Activated CD8-positive, alpha-beta T cell treated with anti-CD3 and anti-CD28 coated beads for 36 hours (primary cell): ENCODE measurements at regions not wholly inside any gene's neighbourhood (a gene's known extent, or its start where the extent isn't known, plus 50 kb on each side); places are given as distances from the start of the nearest gene placed in this dataset.

Experiments
- ATAC-seq: fragments of 200-7000 bp; cut with Tn5 transposase; one replicate; pipeline ENCODE4 v1.10.0; 2021; ENCODE audit warnings: mild to moderate bottlenecking, moderate library complexity
- CTCF ChIA-PET: fragments of 350-600 bp; sonication (Branson Sonifier 250); formaldehyde crosslinking; loops from one replicate; lab custom pipeline; 2021; ENCODE audit warnings: antibody characterized with exemption; lab: Charles Lee
- POLR2A ChIA-PET: fragments of 350-600 bp; sonication (Branson Sonifier 250); formaldehyde crosslinking; loops from one replicate; lab custom pipeline; 2021; ENCODE audit warnings: antibody characterized with exemption; lab: Charles Lee
- DNase-seq: peaks from one replicate; pipeline ENCODE4 v3.0.0-alpha.2; 2020
- H3K27ac Mint-ChIP-seq: one replicate; pipeline ENCODE4 v1.8.0; 2021; ENCODE audit warnings: mild to moderate bottlenecking, mixed read lengths
- H3K27me3 Mint-ChIP-seq: one replicate; pipeline ENCODE4 v1.8.0; 2021; ENCODE audit warnings: mixed read lengths
- H3K36me3 Mint-ChIP-seq: one replicate; pipeline ENCODE4 v1.8.0; 2021; ENCODE audit warnings: low read depth, mixed read lengths
- H3K4me1 Mint-ChIP-seq: one replicate; pipeline ENCODE4 v1.8.0; 2021; ENCODE audit warnings: low read depth, mixed read lengths
- H3K4me3 Mint-ChIP-seq: one replicate; pipeline ENCODE4 v1.8.0; 2021; ENCODE audit warnings: mild to moderate bottlenecking, moderate library complexity, mixed read lengths
- H3K9me3 Mint-ChIP-seq: one replicate; pipeline ENCODE4 v1.8.0; 2021; ENCODE audit warnings: mixed read lengths
- CTCF ChIP-seq: fragments of 200-600 bp; IDR thresholded peaks from one replicate; pipeline ENCODE4 v1.8.0; 2022; ENCODE audit warnings: antibody characterized with exemption, mild to moderate bottlenecking
- intact Hi-C: fragments of 100-400 bp; cut with micrococcal nuclease; formaldehyde crosslinking; loops from one replicate; pipeline ENCODE4 v1.10.0; 2022

GRCh38 chr1:238409932-238410331, 519.2 kb upstream of the ZP4 start:
- intact Hi-C loops: no loop called here
- H3K4me3 Mint-ChIP-seq: no peak overlapping the region
- TF ChIP-seq CTCF: no peak
- ChIA-PET POLR2A (no interaction called here), CTCF (no interaction called here)
- peaks cover 4% of the 10 kb centered on the region for H3K9me3 Mint-ChIP-seq
- ATAC-seq (no peak), DNase-seq (no peak)
- H3K36me3 Mint-ChIP-seq: no peaks in the 10 kb centered on the region
- H3K27ac Mint-ChIP-seq: no peak overlapping the region
- no peaks in the 10 kb centered on the region for H3K27me3 Mint-ChIP-seq
- no peaks in the 10 kb centered on the region for H3K4me1 Mint-ChIP-seq

GRCh38 chr1:238409191-238409850, 518.6 kb upstream of the ZP4 start:
- Mint-ChIP-seq H3K27ac (no peak overlapping the region), H3K4me3 (no peak overlapping the region), H3K9me3 (peaks cover 4% of the 10 kb centered on the region), H3K27me3 (no peaks in the 10 kb centered on the region), H3K4me1 (no peaks in the 10 kb centered on the region), H3K36me3 (no peaks in the 10 kb centered on the region)
- ATAC-seq (no peak), DNase-seq (no peak)
- intact Hi-C loops: no loop called here
- CTCF ChIA-PET: no interaction called here
- POLR2A ChIA-PET: no interaction called here
- no peak for TF ChIP-seq CTCF

GRCh38 chr1:238408737-238409136, 518.0 kb upstream of the ZP4 start:
- intact Hi-C loops: no loop called here
- POLR2A ChIA-PET: no interaction called here
- no peak for ATAC-seq
- DNase-seq: no peak
- peaks cover 4% of the 10 kb centered on the region for H3K9me3 Mint-ChIP-seq
- no peak for TF ChIP-seq CTCF
- no peaks in the 10 kb centered on the region for H3K36me3 Mint-ChIP-seq
- H3K4me1 Mint-ChIP-seq: no peaks in the 10 kb centered on the region
- H3K4me3 Mint-ChIP-seq: no peak overlapping the region
- no peak overlapping the region for H3K27ac Mint-ChIP-seq
- H3K27me3 Mint-ChIP-seq: no peaks in the 10 kb centered on the region
- CTCF ChIA-PET: no interaction called here

GRCh38 chr1:238406098-238406860, 515.6 kb upstream of the ZP4 start:
- ChIA-PET CTCF (no interaction called here), POLR2A (no interaction called here)
- H3K27ac Mint-ChIP-seq: no peak overlapping the region
- H3K9me3 Mint-ChIP-seq: peaks cover 4% of the 10 kb centered on the region
- no peak for TF ChIP-seq CTCF
- no peak for DNase-seq
- no peaks in the 10 kb centered on the region for H3K27me3 Mint-ChIP-seq
- H3K36me3 Mint-ChIP-seq: no peaks in the 10 kb centered on the region
- intact Hi-C loops: no loop called here
- no peak overlapping the region for H3K4me3 Mint-ChIP-seq
- H3K4me1 Mint-ChIP-seq: no peaks in the 10 kb centered on the region
- ATAC-seq: no peak

- H3K9me3 Mint-ChIP-seq: peaks cover under 1% of the 10 kb centered on the region
- no peak for TF ChIP-seq CTCF
- H3K27me3 Mint-ChIP-seq: no peaks in the 10 kb centered on the region
- no peak overlapping the region for H3K27ac Mint-ChIP-seq
- no peaks in the 10 kb centered on the region for H3K36me3 Mint-ChIP-seq
- ChIA-PET POLR2A (no interaction called here), CTCF (no interaction called here)
- intact Hi-C loops: no loop called here
- H3K4me1 Mint-ChIP-seq: no peaks in the 10 kb centered on the region
- H3K4me3 Mint-ChIP-seq: no peak overlapping the region
- no peak for DNase-seq
- ATAC-seq: no peak
These were observed 514.2 kb upstream of the ZP4 start for GRCh38 chr1:238404921-238405320.
